ENCODE measurements at regions not wholly inside any gene's neighbourhood (a gene's known extent, or its start where the extent isn't known, plus 50 kb on each side); places are given as distances from the start of the nearest gene placed in this dataset.
A peak's percentile ranks its signal among the peaks of the same experiment; 100 is the strongest.
"Not testable (repeated sequence)": the region's sequence is repeated elsewhere in the genome, so short reads cannot be mapped to it uniquely, and the experiment has no call there.

DNA sequence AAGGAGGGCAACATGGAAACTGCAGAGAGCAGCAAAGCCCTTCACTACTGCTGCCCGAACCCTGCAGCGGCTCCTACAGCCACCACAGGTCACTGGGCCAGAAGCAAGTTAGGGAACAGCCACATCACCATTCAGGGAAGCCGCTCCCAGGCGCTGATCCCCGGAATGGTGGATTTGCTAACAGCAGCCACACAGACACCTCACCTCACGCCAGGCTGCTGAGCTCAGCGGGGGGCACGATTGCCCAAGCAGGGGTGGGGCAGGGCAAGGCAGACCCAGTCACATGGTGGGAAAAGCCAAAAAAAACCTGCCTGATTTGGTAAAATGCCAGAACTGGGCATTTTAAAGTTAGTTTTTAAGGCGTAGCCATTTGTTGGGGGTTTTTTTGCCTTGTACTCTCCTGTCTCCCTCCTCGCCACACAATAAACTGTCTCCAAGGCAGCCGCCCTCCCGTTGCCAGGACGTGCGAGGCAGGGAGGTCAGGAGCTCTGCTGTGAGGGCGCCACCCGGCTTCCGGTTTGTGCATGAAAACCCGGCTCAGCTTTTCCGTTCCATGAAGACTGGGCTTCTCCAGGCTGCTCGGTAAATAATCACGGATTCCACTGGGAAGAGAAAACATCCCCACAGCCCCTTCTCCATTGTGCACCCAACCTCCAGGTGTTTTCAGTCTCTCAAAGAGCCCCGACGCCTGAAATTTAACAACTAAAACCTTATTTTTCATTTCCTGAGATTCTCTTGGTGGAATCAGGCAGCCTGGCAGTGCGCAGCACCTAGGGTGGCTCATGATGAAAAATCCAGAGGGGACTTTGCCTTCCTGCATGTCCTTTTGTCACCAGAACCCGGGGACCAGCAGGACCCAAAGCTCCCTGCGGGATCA is 453.5 kb downstream of the PREX1 start:
- not testable (repeated sequence) for H3K27me3 ChIP-seq (ENCODE audit: insufficient read depth, low read depth); H4K20me1 ChIP-seq (ENCODE audit: insufficient read depth); H3K36me3 ChIP-seq (ENCODE audit: low read depth); H3K9me3 ChIP-seq (ENCODE audit: insufficient read depth, low read depth); H3K9me2 ChIP-seq (ENCODE audit: insufficient read depth); BruUV-seq (replicated peaks)
- TF ChIP-seq CTCF (conservative IDR thresholded peaks at IDR 0.05): peak; percentile 56; the same call in 1 of the 2 replicates
- H3F3A ChIP-seq (ENCODE audit: insufficient read depth, low read depth): peaks cover 27% of the 10 kb centered on the region; the same call in 1 of the 2 replicates
- H3K4me3 ChIP-seq: peak overlapping the region; percentile 57; the same call in 1 of the 2 replicates
- peak overlapping the region; percentile 40 for H2AFZ ChIP-seq
- ChIA-PET POLR2A (ENCODE audit: unreplicated experiment) (interaction anchor here (0.6 to 0.7 kb wide), 6 partner anchors 42 to 590 kb away, joined by 3 to 7 read pairs (median 4); no protein-coding TSS in a partner anchor), CTCF (interaction anchor here (0.7 to 1.3 kb wide), 4 partner anchors 11 to 390 kb away, joined by 3 to 6 read pairs (median 4); no protein-coding TSS in a partner anchor)
- intact Hi-C loops (cut with micrococcal nuclease; ENCODE audit: unreplicated experiment): loop anchor here (1.0 to 5.0 kb wide), 4 partner anchors 79 to 246 kb away; no protein-coding TSS in a partner anchor
- peak overlapping the region; percentile 99 for H3K27ac ChIP-seq
- peaks cover 20% of the 10 kb centered on the region for H3K79me2 ChIP-seq (ENCODE audit: low read depth)
- peaks cover 45% of the 10 kb centered on the region for H3K4me1 ChIP-seq (replicated peaks; ENCODE audit: insufficient read depth)
- DNase-seq: peak; percentile 84 to 95
- H3K4me2 ChIP-seq: peak overlapping the region; percentile 88

DNA sequence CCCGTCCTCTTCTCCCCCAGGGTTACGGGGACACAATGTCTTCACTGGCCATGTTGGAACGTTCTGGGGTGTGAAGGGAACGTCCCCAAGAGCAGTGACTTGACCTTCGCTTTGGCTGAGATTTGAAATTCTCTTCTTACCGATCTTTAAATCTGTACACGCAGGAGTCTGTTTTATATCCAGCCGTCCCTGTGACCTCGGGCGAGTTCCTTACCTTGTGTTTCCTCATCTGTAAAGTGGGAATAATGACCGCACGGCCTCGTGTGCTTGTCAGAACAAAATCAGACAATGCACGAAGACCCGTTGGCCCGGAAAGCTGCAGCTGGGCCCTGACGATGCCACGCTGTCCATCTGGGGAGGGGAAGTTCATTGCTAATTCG is 454.3 kb downstream of the PREX1 start:
- H3K9me3 ChIP-seq (ENCODE audit: insufficient read depth, low read depth): no peaks in the 10 kb centered on the region
- peak overlapping the region; percentile 88 for H3K4me2 ChIP-seq
- POLR2A ChIA-PET (ENCODE audit: unreplicated experiment): interaction anchor here (0.7 kb wide), 1 partner anchor 591 kb away, joined by 3 read pairs; no protein-coding TSS in a partner anchor
- no peaks in the 10 kb centered on the region for H3K36me3 ChIP-seq (ENCODE audit: low read depth)
- H2AFZ ChIP-seq: no peak overlapping the region
- peaks cover 27% of the 10 kb centered on the region; the same call in 1 of the 2 replicates for H3F3A ChIP-seq (ENCODE audit: insufficient read depth, low read depth)
- H3K79me2 ChIP-seq (ENCODE audit: low read depth): peaks cover 20% of the 10 kb centered on the region
- intact Hi-C loops (cut with micrococcal nuclease; ENCODE audit: unreplicated experiment): loop anchor here (5.0 kb wide), 1 partner anchor 236 kb away; no protein-coding TSS in a partner anchor
- H3K4me1 ChIP-seq (replicated peaks; ENCODE audit: insufficient read depth): peaks cover 45% of the 10 kb centered on the region
- TF ChIP-seq EZH2 (IDR thresholded peaks at IDR 0.05; ENCODE audit: low read depth) (no peak), CTCF (conservative IDR thresholded peaks at IDR 0.05) (no peak)
- peak overlapping the region; percentile 99 for H3K27ac ChIP-seq
- no peaks in the 10 kb centered on the region for H3K27me3 ChIP-seq (ENCODE audit: insufficient read depth, low read depth)
- peak in 1 of 2 experiments; percentile 42 for DNase-seq
- CTCF ChIA-PET: interaction anchor here (0.7 kb wide), 1 partner anchor 10 kb away, joined by 3 read pairs; no protein-coding TSS in a partner anchor
- H4K20me1 ChIP-seq (ENCODE audit: insufficient read depth): no peaks in the 10 kb centered on the region
- no peaks in the 10 kb centered on the region for H3K9me2 ChIP-seq (ENCODE audit: insufficient read depth)
- BruUV-seq (replicated peaks): TSS peak; percentile 74
- H3K4me3 ChIP-seq: peak overlapping the region; percentile 57; the same call in 1 of the 2 replicates

GRCh38 chr20:48372851-48373554 is 454.8 kb downstream of the PREX1 start:
- Histone ChIP-seq H3K4me2 (peak overlapping the region; percentile 88), H3K79me2 (ENCODE audit: low read depth) (peaks cover 20% of the 10 kb centered on the region), H3K27ac (peak overlapping the region; percentile 99), H2AFZ (peak overlapping the region; percentile 23; the same call in 1 of the 2 replicates), H3K4me1 (replicated peaks; ENCODE audit: insufficient read depth) (peaks cover 45% of the 10 kb centered on the region), H3F3A (ENCODE audit: insufficient read depth, low read depth) (peaks cover 27% of the 10 kb centered on the region; the same call in 1 of the 2 replicates), H3K4me3 (peak overlapping the region; percentile 57)
- H3K9me2 ChIP-seq (ENCODE audit: insufficient read depth); H4K20me1 ChIP-seq (ENCODE audit: insufficient read depth); H3K36me3 ChIP-seq (ENCODE audit: low read depth); H3K27me3 ChIP-seq (ENCODE audit: insufficient read depth, low read depth); POLR2A ChIA-PET (ENCODE audit: unreplicated experiment); BruUV-seq (replicated peaks); H3K9me3 ChIP-seq (ENCODE audit: insufficient read depth, low read depth): not testable (repeated sequence)
- CTCF ChIA-PET: interaction anchor here (0.5 to 0.6 kb wide), 2 partner anchors 200 to 524 kb away, joined by 3 to 9 read pairs; no protein-coding TSS in a partner anchor
- peak; percentile 60 to 91 for DNase-seq
- intact Hi-C loops (cut with micrococcal nuclease; ENCODE audit: unreplicated experiment): loop anchor here (5.0 kb wide), 1 partner anchor 236 kb away; no protein-coding TSS in a partner anchor
